CD4-positive, alpha-beta T cell treated with Interleukin-17A for 1 hour (primary cell): ENCODE measurements at regions not wholly inside any gene's neighbourhood (a gene's known extent, or its start where the extent isn't known, plus 50 kb on each side); places are given as distances from the start of the nearest gene placed in this dataset.

ENCODE experiments used
- DNase-seq: peaks from one replicate; pipeline ENCODE4 v3.0.0-alpha.2; 2020

GRCh38 chr5:12467799-12468198, 563.6 kb upstream of the CTNND2 start:
- DNase-seq, result no peak

- DNase-seq, result no peak
Observed at GRCh38 chr5:12460493-12461261, 556.4 kb upstream of the CTNND2 start.

- no peak for DNase-seq
Observed at GRCh38 chr5:12459326-12459725, 555.1 kb upstream of the CTNND2 start.

GRCh38 chr5:12419075-12419474, 514.8 kb upstream of the CTNND2 start:
- no peak for DNase-seq

GRCh38 chr5:12413585-12413984, 509.3 kb upstream of the CTNND2 start:
- DNase-seq, result no peak

- no peak for DNase-seq
Observed at GRCh38 chr5:12413075-12413474, 508.8 kb upstream of the CTNND2 start.

GRCh38 chr5:12399868-12400267, 495.6 kb upstream of the CTNND2 start:
- no peak for DNase-seq

- no peak for DNase-seq
Observed at GRCh38 chr5:12392246-12392645, 488.0 kb upstream of the CTNND2 start.

- DNase-seq, result no peak
Observed at GRCh38 chr5:12385095-12385494, 480.8 kb upstream of the CTNND2 start.

GRCh38 chr5:12384005-12384404, 479.8 kb upstream of the CTNND2 start:
- DNase-seq, result no peak

- DNase-seq, result no peak
Observed at GRCh38 chr5:12367973-12368372, 463.7 kb upstream of the CTNND2 start.

- DNase-seq, result no peak
Observed at GRCh38 chr5:12360218-12360617, 456.0 kb upstream of the CTNND2 start.

GRCh38 chr5:12358371-12359090, 454.3 kb upstream of the CTNND2 start:
- no peak for DNase-seq

GRCh38 chr5:12357626-12358025, 453.4 kb upstream of the CTNND2 start:
- DNase-seq, result no peak

GRCh38 chr5:12354686-12355085, 450.4 kb upstream of the CTNND2 start:
- no peak for DNase-seq

GRCh38 chr5:12343558-12343957, 439.3 kb upstream of the CTNND2 start:
- no peak for DNase-seq

- no peak for DNase-seq
Observed at GRCh38 chr5:12335938-12336337, 431.7 kb upstream of the CTNND2 start.

- no peak for DNase-seq
Observed at GRCh38 chr5:12332480-12332879, 428.2 kb upstream of the CTNND2 start.

- no peak for DNase-seq
Observed at GRCh38 chr5:12330993-12331588, 426.8 kb upstream of the CTNND2 start.

- no peak for DNase-seq
Observed at GRCh38 chr5:12330381-12330780, 426.1 kb upstream of the CTNND2 start.

GRCh38 chr5:12323637-12324229, 419.5 kb upstream of the CTNND2 start:
- no peak for DNase-seq

GRCh38 chr5:12322042-12322441, 417.8 kb upstream of the CTNND2 start:
- no peak for DNase-seq

GRCh38 chr5:12320331-12320730, 416.1 kb upstream of the CTNND2 start:
- DNase-seq, result no peak

GRCh38 chr5:12316812-12317211, 412.6 kb upstream of the CTNND2 start:
- no peak for DNase-seq
